Smooth muscle cell (in vitro differentiated cells): ENCODE measurements at regions not wholly inside any gene's neighbourhood (a gene's known extent, or its start where the extent isn't known, plus 50 kb on each side); places are given as distances from the start of the nearest gene placed in this dataset.

Source experiments
- DNase-seq: peaks from one replicate; lab custom pipeline; 2025; ENCODE audit not compliant: unreplicated experiment; lab: John Stamatoyannopoulos, UW
- H2AFZ ChIP-seq: fragments of 200-600 bp; sonication (generic); 2 replicates; pipeline ENCODE4 v1.6.0; 2016; ENCODE audit warnings: antibody characterized with exemption, low read depth, mild to moderate bottlenecking
- H3F3A ChIP-seq: fragments of 200-600 bp; sonication (generic); 2 replicates; pipeline ENCODE4 v1.6.0; 2017; ENCODE audit warnings: antibody characterized with exemption, low read depth
- H3K27ac ChIP-seq: fragments of 200-600 bp; sonication (generic); 2 replicates; pipeline ENCODE4 v1.5.1; 2016; ENCODE audit warnings: low read depth, mild to moderate bottlenecking
- H3K27me3 ChIP-seq: fragments of 200-600 bp; sonication (generic); 2 replicates; pipeline ENCODE4 v1.6.1; 2016; ENCODE audit warnings: low read depth, mild to moderate bottlenecking
- H3K36me3 ChIP-seq: fragments of 200-600 bp; sonication (generic); 2 replicates; pipeline ENCODE4 v1.5.1; 2016; ENCODE audit warnings: low read depth
- H3K4me1 ChIP-seq: fragments of 200-600 bp; sonication (generic); 2 replicates; pipeline ENCODE4 v1.5.1; 2016; ENCODE audit warnings: low read depth
- H3K4me2 ChIP-seq: fragments of 200-600 bp; sonication (generic); 2 replicates; pipeline ENCODE4 v1.6.0; 2016; ENCODE audit warnings: mild to moderate bottlenecking
- H3K4me3 ChIP-seq: fragments of 200-600 bp; sonication (generic); 2 replicates; pipeline ENCODE4 v1.5.1; 2016; ENCODE audit warnings: mild to moderate bottlenecking
- H3K79me2 ChIP-seq: fragments of 200-600 bp; sonication (generic); 2 replicates; pipeline ENCODE4 v1.6.0; 2016; ENCODE audit warnings: low read depth, mild to moderate bottlenecking
- H3K9ac ChIP-seq: fragments of 200-600 bp; sonication (generic); 2 replicates; pipeline ENCODE4 v1.6.0; 2016; ENCODE audit warnings: low read depth
- H3K9me3 ChIP-seq: fragments of 200-600 bp; sonication (generic); replicated peaks from 2 replicates; pipeline ENCODE4 v1.5.1; 2016; ENCODE audit warnings: low read depth
- H4K20me1 ChIP-seq: fragments of 200-600 bp; sonication (generic); 2 replicates; pipeline ENCODE4 v1.6.0; 2016; ENCODE audit warnings: low read depth
- WGBS: methylation state at CpG from one replicate; pipeline ENCODE4 v1.1.7; 2016; ENCODE audit warnings: low lambda C conversion rate; 5-methylcytosine and 5-hydroxymethylcytosine counted together
- TF ChIP-seq, protein P1 (sequence below): fragments of 200-600 bp; sonication (generic); IDR thresholded peaks from 2 replicates; pipeline ENCODE4 v1.5.1; 2017; ENCODE audit warnings: borderline replicate concordance, mild to moderate bottlenecking, antibody characterized with exemption; ENCODE audit not compliant: insufficient read depth, poor library complexity, severe bottlenecking

DNA sequence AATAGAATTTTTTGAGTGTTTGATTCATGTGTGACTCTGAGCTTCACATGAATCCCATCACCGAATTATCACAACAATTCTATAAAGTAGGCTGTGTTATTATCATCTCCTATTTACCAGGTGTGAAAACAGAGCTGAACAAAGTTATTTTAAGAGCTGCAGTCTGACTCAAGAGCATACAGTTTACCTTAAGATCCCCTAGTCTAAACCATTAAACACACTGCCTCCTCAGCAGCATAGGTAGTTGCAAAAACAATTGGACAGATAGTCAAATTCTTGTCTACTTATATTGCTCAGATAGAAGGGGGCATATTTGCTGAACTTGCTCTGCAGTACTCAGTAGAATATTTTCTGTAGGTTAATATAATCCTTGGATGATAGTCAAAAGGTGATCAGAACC, 219.8 kb upstream of the ATP2B1 start:
- H3K9ac ChIP-seq = no peak overlapping the region
- H4K20me1 ChIP-seq = no peaks in the 10 kb centered on the region
- no peak overlapping the region for H3K4me2 ChIP-seq
- TF ChIP-seq, protein P1, sequence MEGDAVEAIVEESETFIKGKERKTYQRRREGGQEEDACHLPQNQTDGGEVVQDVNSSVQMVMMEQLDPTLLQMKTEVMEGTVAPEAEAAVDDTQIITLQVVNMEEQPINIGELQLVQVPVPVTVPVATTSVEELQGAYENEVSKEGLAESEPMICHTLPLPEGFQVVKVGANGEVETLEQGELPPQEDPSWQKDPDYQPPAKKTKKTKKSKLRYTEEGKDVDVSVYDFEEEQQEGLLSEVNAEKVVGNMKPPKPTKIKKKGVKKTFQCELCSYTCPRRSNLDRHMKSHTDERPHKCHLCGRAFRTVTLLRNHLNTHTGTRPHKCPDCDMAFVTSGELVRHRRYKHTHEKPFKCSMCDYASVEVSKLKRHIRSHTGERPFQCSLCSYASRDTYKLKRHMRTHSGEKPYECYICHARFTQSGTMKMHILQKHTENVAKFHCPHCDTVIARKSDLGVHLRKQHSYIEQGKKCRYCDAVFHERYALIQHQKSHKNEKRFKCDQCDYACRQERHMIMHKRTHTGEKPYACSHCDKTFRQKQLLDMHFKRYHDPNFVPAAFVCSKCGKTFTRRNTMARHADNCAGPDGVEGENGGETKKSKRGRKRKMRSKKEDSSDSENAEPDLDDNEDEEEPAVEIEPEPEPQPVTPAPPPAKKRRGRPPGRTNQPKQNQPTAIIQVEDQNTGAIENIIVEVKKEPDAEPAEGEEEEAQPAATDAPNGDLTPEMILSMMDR = no peak
- no peaks in the 10 kb centered on the region for H3K27me3 ChIP-seq
- H3K4me1 ChIP-seq = no peaks in the 10 kb centered on the region
- no peaks in the 10 kb centered on the region for H3F3A ChIP-seq
- no peak overlapping the region for H3K4me3 ChIP-seq
- no peaks in the 10 kb centered on the region for H3K9me3 ChIP-seq
- no peak for DNase-seq
- 97% methylated on average over 1 of the region's 1 CpG for WGBS
- no peaks in the 10 kb centered on the region for H3K79me2 ChIP-seq
- H3K27ac ChIP-seq = no peak overlapping the region
- no peak overlapping the region for H2AFZ ChIP-seq
- no peaks in the 10 kb centered on the region for H3K36me3 ChIP-seq

DNA sequence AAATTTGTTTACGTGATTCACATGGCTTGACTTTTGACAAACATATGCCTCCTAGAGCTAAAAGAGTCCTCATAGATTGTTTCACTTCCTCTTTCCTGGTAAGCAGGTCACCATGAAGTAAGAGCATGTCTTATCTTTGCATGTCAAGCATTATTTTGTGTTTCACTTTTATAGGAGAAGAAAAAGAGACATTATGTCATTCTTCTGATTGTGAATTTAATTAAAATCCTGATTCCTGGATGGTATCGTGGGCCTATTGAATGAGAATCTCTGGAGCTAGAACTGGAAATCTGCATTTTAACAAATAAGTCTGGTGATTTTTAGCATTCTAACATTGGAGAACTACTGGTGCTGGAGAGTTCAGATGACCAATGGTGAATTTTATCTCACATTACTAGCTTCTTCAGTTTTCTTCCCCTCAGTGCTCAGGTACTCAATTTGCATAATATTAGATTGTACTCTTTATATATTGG, 218.6 kb upstream of the ATP2B1 start:
- no peaks in the 10 kb centered on the region for H3F3A ChIP-seq
- no peak overlapping the region for H3K9ac ChIP-seq
- H4K20me1 ChIP-seq = no peaks in the 10 kb centered on the region
- DNase-seq = no peak
- no peaks in the 10 kb centered on the region for H3K27me3 ChIP-seq
- TF ChIP-seq, protein P1 = no peak
- H3K4me2 ChIP-seq = no peak overlapping the region
- H3K4me3 ChIP-seq = no peak overlapping the region
- WGBS = 97% methylated on average over 2 of the region's 2 CpGs
- H3K9me3 ChIP-seq = no peaks in the 10 kb centered on the region
- no peak overlapping the region for H2AFZ ChIP-seq
- no peaks in the 10 kb centered on the region for H3K79me2 ChIP-seq
- no peaks in the 10 kb centered on the region for H3K4me1 ChIP-seq
- H3K36me3 ChIP-seq = no peaks in the 10 kb centered on the region
- no peak overlapping the region for H3K27ac ChIP-seq

GRCh38 chr12:89924191-89924590, 215.6 kb upstream of the ATP2B1 start:
- no peak overlapping the region for H3K4me3 ChIP-seq
- 95% methylated on average over 2 of the region's 2 CpGs for WGBS
- H3K4me2 ChIP-seq = no peak overlapping the region
- no peak for DNase-seq
- H4K20me1 ChIP-seq = no peaks in the 10 kb centered on the region
- no peaks in the 10 kb centered on the region for H3K36me3 ChIP-seq
- no peaks in the 10 kb centered on the region for H3K4me1 ChIP-seq
- H3K27me3 ChIP-seq = no peaks in the 10 kb centered on the region
- no peak overlapping the region for H2AFZ ChIP-seq
- H3K27ac ChIP-seq = no peak overlapping the region
- no peaks in the 10 kb centered on the region for H3K79me2 ChIP-seq
- H3F3A ChIP-seq = no peaks in the 10 kb centered on the region
- no peaks in the 10 kb centered on the region for H3K9me3 ChIP-seq
- no peak overlapping the region for H3K9ac ChIP-seq
- TF ChIP-seq, protein P1 = no peak

DNA sequence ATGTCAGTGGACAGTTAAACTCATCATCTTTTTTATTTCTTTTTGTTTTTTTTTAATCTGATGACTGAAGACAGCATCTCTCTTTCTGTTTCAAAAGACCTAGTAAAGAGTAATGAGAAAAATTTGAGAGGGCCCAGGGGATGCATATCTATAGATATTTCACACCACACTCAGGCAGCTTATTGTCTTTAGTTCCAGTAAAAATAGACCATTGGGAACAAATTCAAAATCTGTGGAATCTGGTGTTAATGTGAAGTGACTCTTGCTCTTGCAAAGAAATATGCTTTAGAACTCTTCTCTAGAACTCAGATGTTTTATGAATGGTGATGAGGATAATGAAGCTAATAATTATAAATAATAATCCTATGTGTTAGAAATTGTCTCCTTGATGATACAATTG, 214.5 kb upstream of the ATP2B1 start:
- DNase-seq = no peak
- Histone ChIP-seq H3K9me3 (no peaks in the 10 kb centered on the region), H3K36me3 (no peaks in the 10 kb centered on the region), H4K20me1 (no peaks in the 10 kb centered on the region), H3K4me3 (no peak overlapping the region), H2AFZ (no peak overlapping the region), H3K79me2 (no peaks in the 10 kb centered on the region), H3K4me1 (no peaks in the 10 kb centered on the region), H3F3A (no peaks in the 10 kb centered on the region), H3K9ac (no peak overlapping the region), H3K4me2 (no peak overlapping the region), H3K27ac (no peak overlapping the region), H3K27me3 (no peaks in the 10 kb centered on the region)
- TF ChIP-seq, protein P1 = no peak
